ENCODE measurements at regions not wholly inside any gene's neighbourhood (a gene's known extent, or its start where the extent isn't known, plus 50 kb on each side); places are given as distances from the start of the nearest gene placed in this dataset.

DNA sequence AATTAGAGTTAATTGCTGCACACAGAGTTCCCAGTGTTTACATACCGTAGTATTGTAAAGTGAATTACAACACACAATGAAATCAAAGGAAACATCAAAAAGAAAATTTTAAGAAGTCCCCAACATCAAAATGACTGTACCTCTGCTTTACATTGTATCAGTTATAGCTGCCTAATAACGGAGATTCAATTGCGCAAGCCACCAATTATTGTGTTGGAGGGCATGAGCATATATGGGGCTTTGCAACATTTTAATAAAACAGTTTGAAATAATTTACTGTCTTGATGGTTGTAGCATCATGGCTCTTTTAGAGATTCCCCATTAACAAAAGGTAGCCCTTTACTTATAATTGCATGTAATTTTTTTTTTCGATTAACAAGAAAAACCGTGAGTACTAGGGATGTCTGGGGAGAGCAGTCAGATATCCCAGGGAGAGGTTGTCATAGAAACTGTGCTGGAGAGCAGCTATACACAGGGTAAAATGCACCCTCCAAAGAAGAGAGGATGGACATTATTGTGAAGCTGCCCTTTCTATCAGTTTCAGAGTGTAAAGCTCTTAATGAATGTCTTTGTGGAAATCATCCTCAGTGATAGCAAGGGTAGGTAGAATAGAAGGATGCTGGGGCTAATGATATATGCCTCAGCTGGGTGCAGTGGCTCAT lies 55.9 kb upstream of the BTG3 start:
- no peaks in the 10 kb centered on the region for H3K9me3 ChIP-seq
- H3K27me3 ChIP-seq = no peaks in the 10 kb centered on the region
- 88 to 90% methylated on average over 5 of the region's 5 CpGs for WGBS, 2 donors
- H3K27ac ChIP-seq = no peak overlapping the region
- no peak overlapping the region for H3K4me3 ChIP-seq
- no peaks in the 10 kb centered on the region for H3K4me1 ChIP-seq
- TF ChIP-seq EP300 (IDR thresholded peaks at IDR 0.05) = no peak
- no peak for DNase-seq
- no peaks in the 10 kb centered on the region for H3K36me3 ChIP-seq
- ATAC-seq (ENCODE audit: low FRiP score in 2 of 2) = no peak

DNA sequence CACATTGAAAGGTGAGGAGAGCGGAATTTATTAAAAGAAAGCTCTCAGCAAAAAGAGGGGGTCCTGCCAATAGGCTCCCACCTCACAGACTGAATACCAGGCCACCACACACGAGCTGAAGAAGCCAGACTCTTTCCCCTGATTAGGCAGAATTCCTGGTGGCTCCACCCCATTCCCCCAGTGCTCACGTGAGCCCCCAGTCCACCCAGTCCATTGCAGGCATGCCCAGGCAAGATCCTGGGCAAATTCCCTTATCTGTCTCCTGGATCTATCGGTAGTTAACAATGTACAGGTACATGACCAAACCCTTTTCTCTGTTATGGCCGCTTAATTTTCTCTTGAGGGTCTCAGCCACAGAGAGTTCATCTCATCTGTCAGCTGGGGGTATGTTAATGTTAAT lies 54.6 kb upstream of the BTG3 start:
- no peak for ATAC-seq (ENCODE audit: low FRiP score in 2 of 2)
- Histone ChIP-seq H3K27ac (no peak overlapping the region), H3K36me3 (no peaks in the 10 kb centered on the region), H3K27me3 (no peaks in the 10 kb centered on the region), H3K4me1 (no peaks in the 10 kb centered on the region), H3K9me3 (no peaks in the 10 kb centered on the region), H3K4me3 (no peak overlapping the region)
- no peak for DNase-seq
- TF ChIP-seq POLR2AphosphoS5 (IDR thresholded peaks at IDR 0.05) (no peak), POLR2A (IDR thresholded peaks at IDR 0.05) (no peak), EP300 (IDR thresholded peaks at IDR 0.05) (no peak)
- TF ChIP-seq, protein P1, sequence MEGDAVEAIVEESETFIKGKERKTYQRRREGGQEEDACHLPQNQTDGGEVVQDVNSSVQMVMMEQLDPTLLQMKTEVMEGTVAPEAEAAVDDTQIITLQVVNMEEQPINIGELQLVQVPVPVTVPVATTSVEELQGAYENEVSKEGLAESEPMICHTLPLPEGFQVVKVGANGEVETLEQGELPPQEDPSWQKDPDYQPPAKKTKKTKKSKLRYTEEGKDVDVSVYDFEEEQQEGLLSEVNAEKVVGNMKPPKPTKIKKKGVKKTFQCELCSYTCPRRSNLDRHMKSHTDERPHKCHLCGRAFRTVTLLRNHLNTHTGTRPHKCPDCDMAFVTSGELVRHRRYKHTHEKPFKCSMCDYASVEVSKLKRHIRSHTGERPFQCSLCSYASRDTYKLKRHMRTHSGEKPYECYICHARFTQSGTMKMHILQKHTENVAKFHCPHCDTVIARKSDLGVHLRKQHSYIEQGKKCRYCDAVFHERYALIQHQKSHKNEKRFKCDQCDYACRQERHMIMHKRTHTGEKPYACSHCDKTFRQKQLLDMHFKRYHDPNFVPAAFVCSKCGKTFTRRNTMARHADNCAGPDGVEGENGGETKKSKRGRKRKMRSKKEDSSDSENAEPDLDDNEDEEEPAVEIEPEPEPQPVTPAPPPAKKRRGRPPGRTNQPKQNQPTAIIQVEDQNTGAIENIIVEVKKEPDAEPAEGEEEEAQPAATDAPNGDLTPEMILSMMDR (IDR thresholded peaks at IDR 0.05) = no peak
- 81 to 83% methylated on average over 5 of the region's 5 CpGs for WGBS, 2 donors

All from upper lobe of left lung (tissue), 6 donors.